ENCODE measurements at regions not wholly inside any gene's neighbourhood (a gene's known extent, or its start where the extent isn't known, plus 50 kb on each side); places are given as distances from the start of the nearest gene placed in this dataset. TPM values are rescaled to one million over a fixed set of nuclear protein-coding genes. Genes with fewer than 3 reads are reported as not detected.

Small RNAs in the stretch of these regions (small RNA-seq; reads per million reads assigned to genes)
- not detected for gene CR392039.1 (ENCODE audit: insufficient read depth)

Measured in mesendoderm (in vitro differentiated cells).